ENCODE measurements at regions not wholly inside any gene's neighbourhood (a gene's known extent, or its start where the extent isn't known, plus 50 kb on each side); places are given as distances from the start of the nearest gene placed in this dataset.

DNA sequence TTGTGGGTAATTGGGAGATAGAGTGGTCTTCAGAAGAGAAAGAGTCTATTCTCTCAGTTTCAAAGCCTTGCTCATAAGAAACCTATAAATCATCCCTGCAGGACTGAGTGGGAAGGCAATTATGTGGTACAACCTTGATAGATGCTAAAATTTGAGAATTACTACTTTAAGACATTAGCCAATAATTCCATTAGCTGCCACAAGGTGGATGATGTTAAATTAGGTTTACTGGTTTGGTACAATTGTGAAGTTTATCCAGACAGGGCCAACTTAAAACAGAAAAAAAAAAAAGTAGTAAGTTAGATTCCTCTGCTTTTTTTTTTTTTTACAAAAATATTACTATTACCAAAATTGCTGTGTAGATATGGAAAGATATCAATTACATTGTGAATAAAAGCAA is 73.2 kb upstream of the AMOT start:
- Mint-ChIP-seq H3K4me1 (ENCODE audit: low read depth) (no peaks in the 10 kb centered on the region), H3K27ac (no peak overlapping the region), H3K4me3 (no peak overlapping the region), H3K9me3 (no peaks in the 10 kb centered on the region), H3K36me3 (ENCODE audit: low read depth) (no peaks in the 10 kb centered on the region), H3K27me3 (ENCODE audit: low read depth) (no peaks in the 10 kb centered on the region)
- DNase-seq = no peak
- CTCF ChIA-PET = no interaction called here
- intact Hi-C loops (cut with micrococcal nuclease) = no loop called here

DNA sequence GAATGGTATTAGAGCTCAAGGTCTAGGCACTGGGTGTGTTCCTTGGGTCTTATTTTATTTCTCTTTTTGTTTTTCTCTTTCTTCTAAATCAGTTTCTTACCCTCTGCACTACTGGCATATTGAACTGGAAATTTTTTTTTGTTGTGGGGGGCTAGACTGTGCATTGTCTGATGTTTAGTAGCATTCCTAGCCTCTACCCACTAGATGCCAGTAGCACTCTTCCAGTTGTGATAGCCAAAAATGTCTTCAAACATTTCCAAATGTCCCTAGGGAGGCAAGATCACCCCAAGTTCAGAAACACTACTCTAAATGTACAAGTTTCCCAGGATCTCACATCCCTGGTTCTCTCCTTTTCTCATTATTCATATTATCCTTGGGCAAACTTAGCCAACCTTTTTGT is 69.8 kb upstream of the AMOT start:
- no peaks in the 10 kb centered on the region for H3K9me3 Mint-ChIP-seq
- DNase-seq = no peak
- H3K4me3 Mint-ChIP-seq = no peak overlapping the region
- no peaks in the 10 kb centered on the region for H3K27me3 Mint-ChIP-seq (ENCODE audit: low read depth)
- no peaks in the 10 kb centered on the region for H3K36me3 Mint-ChIP-seq (ENCODE audit: low read depth)
- no peak overlapping the region for H3K27ac Mint-ChIP-seq
- H3K4me1 Mint-ChIP-seq (ENCODE audit: low read depth) = no peaks in the 10 kb centered on the region
- CTCF ChIA-PET = no interaction called here
- intact Hi-C loops (cut with micrococcal nuclease) = no loop called here

DNA sequence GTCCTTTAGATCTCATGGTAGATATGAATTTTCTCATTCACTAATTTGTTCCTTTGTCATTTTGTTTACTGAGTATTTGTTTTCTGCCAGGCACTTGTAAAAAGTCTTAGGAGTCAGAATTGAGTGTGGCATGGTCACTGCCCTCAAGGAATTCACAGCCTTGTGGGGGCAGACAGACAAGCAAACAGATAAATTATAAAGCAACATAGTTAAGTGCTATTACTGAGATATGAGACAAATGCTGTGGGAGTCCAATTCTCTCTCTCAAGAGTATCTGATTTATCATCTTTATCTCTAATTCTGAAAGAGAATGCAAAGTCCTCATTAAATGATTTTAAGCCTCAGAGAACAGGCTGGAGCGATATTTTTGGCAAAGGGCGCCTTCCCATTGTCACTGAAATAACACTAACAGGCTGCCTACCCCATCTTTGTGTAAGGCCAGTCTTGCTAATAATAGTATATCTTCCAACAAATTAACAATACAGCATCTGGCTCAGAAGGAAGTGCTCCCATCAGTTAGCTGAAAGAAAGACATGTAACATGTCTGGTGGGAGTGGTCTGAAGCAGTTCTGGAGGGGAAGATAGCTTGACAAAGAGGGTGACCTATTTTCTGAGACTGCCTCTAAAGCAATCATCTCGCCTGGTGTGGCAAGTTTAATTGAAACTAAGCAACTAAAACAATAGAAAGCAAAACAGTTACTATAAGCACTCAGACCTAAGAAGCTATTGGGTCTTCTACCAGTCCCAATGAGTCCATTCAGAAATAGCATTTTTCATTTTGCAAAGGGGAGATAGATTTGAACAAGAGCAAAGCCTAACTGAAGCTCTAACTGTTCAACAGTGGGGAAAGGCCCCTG is 61.5 kb upstream of the AMOT start:
- intact Hi-C loops (cut with micrococcal nuclease) = no loop called here
- Mint-ChIP-seq H3K4me1 (ENCODE audit: low read depth) (no peaks in the 10 kb centered on the region), H3K27me3 (ENCODE audit: low read depth) (no peaks in the 10 kb centered on the region), H3K4me3 (no peak overlapping the region), H3K27ac (no peak overlapping the region), H3K36me3 (ENCODE audit: low read depth) (no peaks in the 10 kb centered on the region), H3K9me3 (no peaks in the 10 kb centered on the region)
- CTCF ChIA-PET = no interaction called here
- DNase-seq = no peak

DNA sequence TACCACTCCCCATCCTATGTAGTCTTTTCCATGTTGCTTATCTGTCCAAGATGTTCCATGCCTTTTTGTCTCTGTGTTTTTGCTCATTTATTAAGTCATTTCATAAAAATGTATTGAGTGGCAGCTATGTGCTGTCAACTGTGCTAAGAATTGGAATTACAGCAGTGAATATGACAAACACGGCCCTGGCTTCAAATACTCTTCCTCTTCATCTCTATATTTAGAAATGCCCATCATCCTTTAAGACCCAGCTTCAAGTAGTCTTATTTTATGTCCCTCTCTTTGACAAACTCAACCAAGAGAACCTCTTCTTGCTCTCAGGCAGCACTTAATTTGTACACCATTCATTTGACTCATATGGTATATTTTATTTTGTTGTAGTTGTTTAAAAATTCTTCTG is 55.4 kb upstream of the AMOT start:
- intact Hi-C loops (cut with micrococcal nuclease) = no loop called here
- H3K27me3 Mint-ChIP-seq (ENCODE audit: low read depth) = no peaks in the 10 kb centered on the region
- CTCF ChIA-PET = no interaction called here
- no peak for DNase-seq
- H3K9me3 Mint-ChIP-seq = no peaks in the 10 kb centered on the region
- H3K27ac Mint-ChIP-seq = no peak overlapping the region
- H3K4me3 Mint-ChIP-seq = no peak overlapping the region
- no peaks in the 10 kb centered on the region for H3K4me1 Mint-ChIP-seq (ENCODE audit: low read depth)
- no peaks in the 10 kb centered on the region for H3K36me3 Mint-ChIP-seq (ENCODE audit: low read depth)
